ENCODE measurements at regions not wholly inside any gene's neighbourhood (a gene's known extent, or its start where the extent isn't known, plus 50 kb on each side); places are given as distances from the start of the nearest gene placed in this dataset.

DNA sequence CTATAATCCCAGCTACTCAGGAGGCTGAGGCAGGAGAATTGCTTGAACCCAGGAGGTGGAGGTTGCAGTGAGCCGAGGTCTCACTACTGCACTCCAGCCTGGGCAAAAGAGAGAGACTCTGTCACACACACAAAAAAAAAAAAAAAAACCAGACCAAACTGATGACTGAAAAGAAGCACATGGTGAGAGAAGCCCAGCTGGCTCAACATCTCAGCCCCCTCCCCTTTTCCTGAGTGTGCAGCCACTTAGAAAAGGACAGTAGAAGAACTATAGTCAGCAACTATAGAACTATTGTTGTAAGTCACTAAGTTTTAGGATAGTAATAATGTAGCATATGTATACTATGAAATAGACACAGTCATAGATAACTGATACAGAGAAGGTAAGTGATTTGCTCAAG, 87.2 kb upstream of the RALGPS2 start:
- no CpG with 5 or more reads among the region's 1 CpG for WGBS (ENCODE audit: insufficient coverage)
- DNase-seq = no peak
- H3K36me3 ChIP-seq (ENCODE audit: control insufficient read depth, insufficient read depth, low read length) = no peaks in the 10 kb centered on the region
- peaks cover 20% of the 10 kb centered on the region for H3K4me1 ChIP-seq (ENCODE audit: control insufficient read depth, insufficient read depth, low read length)
- H3K27me3 ChIP-seq (ENCODE audit: control insufficient read depth, insufficient read depth, low read length) = no peaks in the 10 kb centered on the region
- H3K4me3 ChIP-seq (ENCODE audit: low read length) = no peak overlapping the region
- H3K9me3 ChIP-seq (replicated peaks; ENCODE audit: control insufficient read depth, low read depth, low read length) = no peaks in the 10 kb centered on the region
- no peak overlapping the region for H3K27ac ChIP-seq (ENCODE audit: low read length)

DNA sequence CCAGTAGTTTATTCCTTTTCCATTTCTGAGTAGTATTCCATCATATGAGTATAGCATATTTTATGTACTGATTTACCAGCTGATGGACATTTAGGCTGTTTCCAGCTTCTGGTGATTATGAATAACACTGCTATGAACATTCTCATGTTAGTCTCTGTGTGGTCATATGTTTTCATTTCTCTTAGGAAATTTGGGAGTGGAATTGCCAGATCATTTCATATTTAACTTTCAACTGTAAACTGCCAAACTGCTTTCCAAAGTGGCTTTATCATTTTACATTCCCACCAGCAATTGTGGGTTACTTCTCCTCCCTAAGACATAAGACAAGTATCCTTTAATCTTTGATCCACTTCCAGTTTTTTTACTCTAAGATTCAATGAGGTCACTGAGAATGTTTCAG, 85.7 kb upstream of the RALGPS2 start:
- DNase-seq = no peak

DNA sequence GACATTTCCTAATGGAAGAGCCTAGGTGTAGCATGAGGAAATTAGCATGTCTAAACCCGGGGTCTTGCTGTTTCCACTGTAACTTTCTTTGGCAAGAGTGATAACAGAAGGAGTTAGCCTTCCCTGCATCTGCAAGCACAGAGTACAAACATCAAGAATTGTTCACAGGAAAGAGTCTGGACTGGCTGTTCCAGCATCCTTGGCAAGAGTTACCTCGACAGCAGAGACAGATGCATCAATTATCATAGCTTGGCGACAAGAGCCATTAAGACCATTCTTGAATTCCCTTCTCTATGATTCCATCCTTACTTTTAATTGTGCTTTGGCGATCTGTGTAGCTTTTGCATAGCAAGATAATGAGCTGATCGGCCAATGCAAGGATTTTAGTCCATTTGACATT, 82.8 kb upstream of the RALGPS2 start:
- no peaks in the 10 kb centered on the region for H3K36me3 ChIP-seq (ENCODE audit: control insufficient read depth, insufficient read depth, low read length)
- no peak overlapping the region for H3K4me3 ChIP-seq (ENCODE audit: low read length)
- peaks cover 42% of the 10 kb centered on the region for H3K4me1 ChIP-seq (ENCODE audit: control insufficient read depth, insufficient read depth, low read length)
- no peaks in the 10 kb centered on the region for H3K9me3 ChIP-seq (replicated peaks; ENCODE audit: control insufficient read depth, low read depth, low read length)
- WGBS (ENCODE audit: insufficient coverage) = 21% methylated on average over 2 of the region's 5 CpGs
- DNase-seq = peak; percentile 76
- H3K27ac ChIP-seq (ENCODE audit: low read length) = peak overlapping the region; percentile 87
- no peaks in the 10 kb centered on the region for H3K27me3 ChIP-seq (ENCODE audit: control insufficient read depth, insufficient read depth, low read length)

More for the DNA sequence above, 85.7 kb upstream of the RALGPS2 start:
- Histone ChIP-seq H3K36me3 (ENCODE audit: control insufficient read depth, insufficient read depth, low read length) (no peaks in the 10 kb centered on the region), H3K27me3 (ENCODE audit: control insufficient read depth, insufficient read depth, low read length) (no peaks in the 10 kb centered on the region), H3K4me3 (ENCODE audit: low read length) (no peak overlapping the region), H3K9me3 (replicated peaks; ENCODE audit: control insufficient read depth, low read depth, low read length) (no peaks in the 10 kb centered on the region), H3K4me1 (ENCODE audit: control insufficient read depth, insufficient read depth, low read length) (peaks cover 27% of the 10 kb centered on the region), H3K27ac (ENCODE audit: low read length) (no peak overlapping the region)

DNA sequence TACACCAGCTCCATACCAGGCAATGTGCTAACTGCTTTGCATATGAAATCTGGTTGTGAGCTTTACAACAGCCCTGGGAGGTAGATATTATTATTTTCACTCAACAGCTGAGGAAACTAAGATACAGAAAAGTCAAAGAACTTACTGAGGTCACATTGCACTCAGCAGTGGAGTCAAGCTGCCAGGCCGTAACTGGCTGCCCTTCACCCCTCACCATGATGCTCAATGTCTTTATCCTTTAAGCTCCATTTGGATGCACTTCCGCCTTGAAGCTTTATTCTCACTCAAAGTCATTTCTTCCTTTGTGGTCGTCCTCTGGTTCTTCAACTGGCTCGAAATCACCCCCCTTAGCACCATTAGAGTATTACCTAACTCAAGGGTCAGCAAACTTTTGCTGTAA, 81.7 kb upstream of the RALGPS2 start:
- Histone ChIP-seq H3K9me3 (replicated peaks; ENCODE audit: control insufficient read depth, low read depth, low read length) (no peaks in the 10 kb centered on the region), H3K27me3 (ENCODE audit: control insufficient read depth, insufficient read depth, low read length) (no peaks in the 10 kb centered on the region), H3K4me1 (ENCODE audit: control insufficient read depth, insufficient read depth, low read length) (peaks cover 41% of the 10 kb centered on the region), H3K36me3 (ENCODE audit: control insufficient read depth, insufficient read depth, low read length) (no peaks in the 10 kb centered on the region), H3K27ac (ENCODE audit: low read length) (peak overlapping the region; percentile 87), H3K4me3 (ENCODE audit: low read length) (no peak overlapping the region)
- peak; percentile 36 for DNase-seq
- WGBS (ENCODE audit: insufficient coverage) = 95% methylated on average over 2 of the region's 4 CpGs

DNA sequence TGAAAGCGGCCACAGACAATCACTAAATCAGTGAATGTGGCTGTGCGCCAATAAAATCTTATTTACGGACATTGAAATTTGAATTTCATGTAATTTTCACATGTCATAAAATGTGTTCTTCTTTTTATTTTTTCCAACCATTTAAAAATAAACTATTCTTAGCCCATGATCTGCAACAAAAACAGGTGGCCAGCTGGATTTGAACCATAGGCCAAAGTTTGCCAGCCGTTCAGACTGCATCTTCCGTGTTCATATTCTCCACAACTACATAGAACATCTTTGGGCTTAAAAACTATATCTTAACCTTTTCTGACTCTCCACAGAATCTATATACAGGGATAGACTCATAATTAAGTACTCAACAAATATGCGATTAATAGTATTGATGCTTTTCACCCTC, 81.2 kb upstream of the RALGPS2 start:
- Histone ChIP-seq H3K36me3 (ENCODE audit: control insufficient read depth, insufficient read depth, low read length) (no peaks in the 10 kb centered on the region), H3K27me3 (ENCODE audit: control insufficient read depth, insufficient read depth, low read length) (no peaks in the 10 kb centered on the region), H3K9me3 (replicated peaks; ENCODE audit: control insufficient read depth, low read depth, low read length) (no peaks in the 10 kb centered on the region), H3K4me1 (ENCODE audit: control insufficient read depth, insufficient read depth, low read length) (peaks cover 40% of the 10 kb centered on the region), H3K27ac (ENCODE audit: low read length) (peak overlapping the region; percentile 87), H3K4me3 (ENCODE audit: low read length) (no peak overlapping the region)
- WGBS (ENCODE audit: insufficient coverage) = no CpG with 5 or more reads among the region's 6 CpGs
- DNase-seq = peak; percentile 61

DNA sequence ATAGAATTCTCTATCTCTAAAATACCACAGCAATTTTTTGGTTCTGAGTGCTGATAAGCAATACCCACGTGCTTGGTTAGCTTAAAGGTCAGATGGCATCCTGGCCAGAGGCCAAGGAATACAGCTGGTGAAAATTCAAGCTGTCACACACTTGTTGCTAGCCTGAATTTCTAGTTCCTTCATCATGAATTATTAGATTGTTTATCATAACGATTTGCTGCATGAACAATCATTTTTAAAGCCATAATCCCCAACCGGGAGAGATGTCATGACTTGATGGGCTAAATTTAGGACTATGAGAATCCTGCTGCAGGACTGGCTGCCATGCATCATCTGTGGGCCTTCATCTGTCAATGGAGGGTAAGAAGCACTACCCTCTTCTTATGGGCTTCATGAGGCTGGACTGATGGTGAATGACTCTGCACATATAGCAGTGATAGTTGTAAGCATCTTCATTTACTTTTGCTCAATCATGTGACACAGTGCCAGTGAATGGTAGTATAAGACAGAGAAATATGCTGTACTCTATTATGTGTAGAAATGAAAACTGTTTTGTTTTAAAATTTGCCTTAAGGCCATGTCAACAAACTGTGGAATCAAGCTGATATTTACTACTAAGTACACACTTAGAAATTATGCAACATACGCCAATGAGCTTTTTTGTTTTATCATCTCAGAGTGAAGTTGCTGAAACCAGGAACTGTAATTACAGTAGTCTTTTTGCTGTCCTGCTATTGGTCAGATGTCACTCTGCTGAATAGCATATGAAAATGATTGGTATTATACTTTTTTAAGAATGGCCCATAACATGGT, 80.5 kb upstream of the RALGPS2 start:
- Histone ChIP-seq H3K36me3 (ENCODE audit: control insufficient read depth, insufficient read depth, low read length) (no peaks in the 10 kb centered on the region), H3K9me3 (replicated peaks; ENCODE audit: control insufficient read depth, low read depth, low read length) (no peaks in the 10 kb centered on the region), H3K4me1 (ENCODE audit: control insufficient read depth, insufficient read depth, low read length) (peaks cover 40% of the 10 kb centered on the region), H3K27ac (ENCODE audit: low read length) (peak overlapping the region; percentile 87), H3K27me3 (ENCODE audit: control insufficient read depth, insufficient read depth, low read length) (no peaks in the 10 kb centered on the region), H3K4me3 (ENCODE audit: low read length) (peak overlapping the region; percentile 47)
- WGBS (ENCODE audit: insufficient coverage) = no CpG with 5 or more reads among the region's 4 CpGs
- DNase-seq = peak; percentile 83

DNA sequence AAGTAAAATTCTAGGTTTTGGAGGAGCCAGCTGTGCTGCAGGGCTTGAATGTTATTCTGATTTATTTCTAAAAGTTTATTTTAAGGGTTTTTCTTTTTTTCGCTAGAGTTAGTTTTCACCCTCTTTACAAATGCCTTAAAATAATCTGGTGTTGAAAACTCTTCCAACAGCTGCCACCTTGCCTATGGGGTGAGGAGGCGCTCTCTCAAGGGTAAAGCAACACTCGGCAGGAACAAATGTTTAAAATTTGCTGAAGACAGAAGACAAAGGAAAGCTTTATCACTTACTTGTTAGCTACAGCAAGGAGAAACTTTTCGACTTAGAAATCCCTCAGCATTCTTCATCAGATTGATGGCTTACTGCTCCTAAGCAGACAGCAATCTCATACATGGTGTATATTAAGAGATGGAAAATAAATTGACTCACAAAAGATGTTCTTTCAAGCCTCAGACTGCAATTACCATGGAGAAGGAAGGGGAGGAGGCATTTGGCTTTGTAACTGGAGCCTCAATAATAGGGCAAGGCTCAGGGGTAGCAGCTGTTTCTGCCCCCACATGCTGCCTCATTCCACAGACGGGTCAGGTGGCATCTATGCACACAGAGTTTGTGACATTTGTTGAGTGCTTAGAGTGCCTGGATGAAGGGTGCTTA, 79.8 kb upstream of the RALGPS2 start:
- Histone ChIP-seq H3K4me3 (ENCODE audit: low read length) (peak overlapping the region; percentile 47), H3K27me3 (ENCODE audit: control insufficient read depth, insufficient read depth, low read length) (no peaks in the 10 kb centered on the region), H3K36me3 (ENCODE audit: control insufficient read depth, insufficient read depth, low read length) (no peaks in the 10 kb centered on the region), H3K4me1 (ENCODE audit: control insufficient read depth, insufficient read depth, low read length) (peaks cover 40% of the 10 kb centered on the region), H3K9me3 (replicated peaks; ENCODE audit: control insufficient read depth, low read depth, low read length) (no peaks in the 10 kb centered on the region), H3K27ac (ENCODE audit: low read length) (peak overlapping the region; percentile 87)
- WGBS (ENCODE audit: insufficient coverage) = no CpG with 5 or more reads among the region's 5 CpGs
- DNase-seq = peak; percentile 81

DNA sequence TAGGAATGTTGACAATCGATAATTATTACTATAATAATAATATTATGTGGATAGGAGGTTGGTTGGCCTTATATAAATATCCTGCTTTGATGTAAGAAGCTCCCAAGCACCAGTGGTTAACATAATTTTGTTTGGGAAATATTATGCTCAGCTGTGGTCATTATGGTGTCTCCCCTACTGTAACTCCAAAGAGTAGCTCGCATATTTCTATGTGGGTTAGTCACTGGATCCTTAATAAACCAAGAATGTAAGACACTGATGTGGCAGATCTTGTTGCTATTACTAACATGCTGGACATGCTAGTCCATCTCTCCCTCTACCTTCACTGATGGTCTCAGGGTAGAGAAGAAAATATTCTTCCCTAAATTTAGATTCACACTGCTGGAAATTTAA, 79.2 kb upstream of the RALGPS2 start:
- WGBS (ENCODE audit: insufficient coverage) = no CpG with 5 or more reads among the region's 2 CpGs

DNA sequence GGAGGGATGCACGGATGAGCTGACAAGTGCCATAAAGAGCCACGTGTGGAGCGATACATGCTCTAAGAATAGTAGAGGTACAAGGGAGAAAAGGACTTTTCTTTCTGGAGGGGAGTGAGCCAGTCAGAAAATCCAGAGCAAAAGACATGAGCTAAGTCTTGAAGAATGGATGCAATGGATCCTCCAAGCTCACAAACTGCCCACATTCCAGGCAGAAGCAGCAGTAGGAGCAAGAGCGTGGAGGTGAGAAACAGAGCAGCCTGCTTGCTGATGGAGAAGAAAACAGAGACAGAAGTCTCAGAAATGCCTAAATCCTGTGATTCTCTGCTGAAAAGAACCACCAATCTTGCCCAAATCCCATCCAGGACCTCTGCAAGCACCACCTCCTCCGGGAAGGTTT, 78.2 kb upstream of the RALGPS2 start:
- Histone ChIP-seq H3K27ac (ENCODE audit: low read length) (no peak overlapping the region), H3K4me3 (ENCODE audit: low read length) (no peak overlapping the region), H3K27me3 (ENCODE audit: control insufficient read depth, insufficient read depth, low read length) (no peaks in the 10 kb centered on the region), H3K36me3 (ENCODE audit: control insufficient read depth, insufficient read depth, low read length) (no peaks in the 10 kb centered on the region), H3K4me1 (ENCODE audit: control insufficient read depth, insufficient read depth, low read length) (peaks cover 49% of the 10 kb centered on the region), H3K9me3 (replicated peaks; ENCODE audit: control insufficient read depth, low read depth, low read length) (no peaks in the 10 kb centered on the region)
- WGBS (ENCODE audit: insufficient coverage) = 59% methylated on average over 4 of the region's 5 CpGs
- no peak for DNase-seq

More for the DNA sequence above, 79.2 kb upstream of the RALGPS2 start:
- Histone ChIP-seq H3K36me3 (ENCODE audit: control insufficient read depth, insufficient read depth, low read length) (no peaks in the 10 kb centered on the region), H3K4me1 (ENCODE audit: control insufficient read depth, insufficient read depth, low read length) (peaks cover 44% of the 10 kb centered on the region), H3K27ac (ENCODE audit: low read length) (peak overlapping the region; percentile 87), H3K27me3 (ENCODE audit: control insufficient read depth, insufficient read depth, low read length) (no peaks in the 10 kb centered on the region), H3K4me3 (ENCODE audit: low read length) (peak overlapping the region; percentile 47), H3K9me3 (replicated peaks; ENCODE audit: control insufficient read depth, low read depth, low read length) (no peaks in the 10 kb centered on the region)
- no peak for DNase-seq

DNA sequence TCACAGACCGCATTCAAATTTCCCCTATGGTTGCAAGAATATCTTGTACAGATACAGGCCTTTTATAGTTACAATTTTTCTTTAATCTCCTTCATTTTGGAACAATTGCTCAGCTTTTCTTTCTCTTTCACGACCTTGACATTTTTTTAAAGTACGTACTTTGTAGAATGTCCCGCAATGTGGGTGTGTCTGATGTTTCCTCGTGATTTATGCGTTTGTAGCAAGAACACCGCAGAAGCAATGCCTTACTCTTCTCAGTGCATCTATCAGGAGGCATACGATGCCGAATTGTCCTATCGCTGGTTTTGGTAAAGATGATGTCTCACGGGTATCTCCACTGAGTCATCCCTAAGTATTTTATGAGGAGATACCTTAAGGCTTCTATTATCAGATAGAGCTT, 76.9 kb upstream of the RALGPS2 start:
- Histone ChIP-seq H3K4me1 (ENCODE audit: control insufficient read depth, insufficient read depth, low read length) (peaks cover 50% of the 10 kb centered on the region), H3K4me3 (ENCODE audit: low read length) (no peak overlapping the region), H3K27ac (ENCODE audit: low read length) (no peak overlapping the region), H3K27me3 (ENCODE audit: control insufficient read depth, insufficient read depth, low read length) (no peaks in the 10 kb centered on the region), H3K9me3 (replicated peaks; ENCODE audit: control insufficient read depth, low read depth, low read length) (no peaks in the 10 kb centered on the region), H3K36me3 (ENCODE audit: control insufficient read depth, insufficient read depth, low read length) (no peaks in the 10 kb centered on the region)
- no peak for DNase-seq
- 100% methylated on average over 2 of the region's 11 CpGs for WGBS (ENCODE audit: insufficient coverage)

Data from muscle of leg (tissue), 3 donors.